ENCODE measurements at regions not wholly inside any gene's neighbourhood (a gene's known extent, or its start where the extent isn't known, plus 50 kb on each side); places are given as distances from the start of the nearest gene placed in this dataset.
A peak's percentile ranks its signal among the peaks of the same experiment; 100 is the strongest.

GRCh38 chr7:155913719-155914118, 101.5 kb upstream of the SHH start:
- Histone ChIP-seq H3K27ac (no peak overlapping the region), H3K9me3 (peaks cover 19% of the 10 kb centered on the region; the same call in 2 of the 3 replicates), H3K4me1 (peaks cover 20% of the 10 kb centered on the region), H3K4me3 (no peak overlapping the region), H3K4me2 (no peak overlapping the region)
- 76% methylated on average over 6 of the region's 11 CpGs for WGBS (ENCODE audit: missing lambda C conversion rate)
- ChIA-PET CTCF (no interaction called here), POLR2A (no interaction called here)
- ATAC-seq: no peak
- no peak for DNase-seq (ENCODE audit: low read depth in 1 of 2, low spot score in 1 of 2)
- no peak for FAIRE-seq
- TF ChIP-seq FOSB (CRISPR knock-in tag; IDR thresholded peaks at IDR 0.05) (no peak), MAZ (IDR thresholded peaks at IDR 0.05; ENCODE audit: borderline replicate concordance, low read depth, low read length) (no peak), FOXS1 (CRISPR knock-in tag; IDR thresholded peaks at IDR 0.05) (no peak), BHLHE40 (IDR thresholded peaks at IDR 0.05; ENCODE audit: low read depth, low read length) (no peak), E2F6 (IDR thresholded peaks at IDR 0.05; ENCODE audit: borderline replicate concordance, low read depth) (no peak)

GRCh38 chr7:155913291-155913690, 101.0 kb upstream of the SHH start:
- Histone ChIP-seq H3K4me1 (peaks cover 17% of the 10 kb centered on the region), H3K4me3 (no peak overlapping the region), H3K9me3 (peaks cover 19% of the 10 kb centered on the region; the same call in 2 of the 3 replicates), H3K4me2 (no peak overlapping the region), H3K27ac (no peak overlapping the region)
- ChIA-PET CTCF (interaction anchor here (0.6 kb wide), 1 partner anchor 74 kb away, joined by 3 read pairs; no protein-coding TSS in a partner anchor), POLR2A (no interaction called here)
- no peak for DNase-seq (ENCODE audit: low read depth in 1 of 2, low spot score in 1 of 2)
- whole genome bisulfite sequencing (ENCODE audit: missing lambda C conversion rate): 86% methylated on average over 7 of the region's 7 CpGs
- no peak for TF ChIP-seq JUNB (IDR thresholded peaks at IDR 0.05)
- TF ChIP-seq CBX2 (IDR thresholded peaks at IDR 0.05; ENCODE audit: borderline replicate concordance, low read depth): no peak
- TF ChIP-seq KDM1A (IDR thresholded peaks at IDR 0.05; ENCODE audit: low read depth): no peak
- no peak for FAIRE-seq
- ATAC-seq: no peak

GRCh38 chr7:155911471-155912105, 99.3 kb upstream of the SHH start:
- ChIA-PET CTCF (interaction anchor here (1.6 kb wide), 1 partner anchor 11 kb away, joined by 4 read pairs; no protein-coding TSS in a partner anchor), POLR2A (no interaction called here)
- ATAC-seq (no peak), DNase-seq (ENCODE audit: low read depth in 1 of 2, low spot score in 1 of 2) (no peak), FAIRE-seq (no peak)
- H3K9me3 ChIP-seq: peaks cover 19% of the 10 kb centered on the region; the same call in 2 of the 3 replicates
- 66% methylated on average over 8 of the region's 8 CpGs for WGBS (ENCODE audit: missing lambda C conversion rate)
- TF ChIP-seq CBX8 (IDR thresholded peaks at IDR 0.05): no peak
- H3K4me1 ChIP-seq: peaks cover 12% of the 10 kb centered on the region
- no peak overlapping the region for H3K4me3 ChIP-seq
- H3K4me2 ChIP-seq: no peak overlapping the region
- H3K27ac ChIP-seq: no peak overlapping the region

GRCh38 chr7:155908385-155908784, 96.1 kb upstream of the SHH start:
- FAIRE-seq: no peak
- TF ChIP-seq ZNF302 (CRISPR knock-in tag; IDR thresholded peaks at IDR 0.05) (no peak), CTCF (IDR thresholded peaks at IDR 0.05) (no peak), POLR2AphosphoS2 (conservative IDR thresholded peaks at IDR 0.05; ENCODE audit: low read length) (no peak), USF2 (IDR thresholded peaks at IDR 0.05) (no peak), NFE2L2 (conservative IDR thresholded peaks at IDR 0.05; ENCODE audit: low read length) (no peak), KDM5A (IDR thresholded peaks at IDR 0.05) (no peak), BHLHE40 (IDR thresholded peaks at IDR 0.05; ENCODE audit: low read depth, low read length) (no peak), HES2 (IDR thresholded peaks at IDR 0.05) (no peak), HMGXB4 (CRISPR knock-in tag; IDR thresholded peaks at IDR 0.05; ENCODE audit: borderline replicate concordance) (no peak), CEBPB (IDR thresholded peaks at IDR 0.05) (no peak), CHD2 (IDR thresholded peaks at IDR 0.05; ENCODE audit: low read length, partially characterized antibody) (no peak), MAFK (IDR thresholded peaks at IDR 0.05; ENCODE audit: partially characterized antibody) (no peak)
- Histone ChIP-seq H3K9me3 (peaks cover 19% of the 10 kb centered on the region; the same call in 2 of the 3 replicates), H3K4me1 (peaks cover 13% of the 10 kb centered on the region), H3K4me2 (no peak overlapping the region), H3K4me3 (no peak overlapping the region), H3K27ac (peak overlapping the region; percentile 33 to 69; a peak in 4 of 6 replicates)
- POLR2A ChIA-PET: no interaction called here
- 75% methylated on average over 9 of the region's 9 CpGs for WGBS (ENCODE audit: missing lambda C conversion rate)
- CTCF ChIA-PET: interaction anchor here (0.8 kb wide), 1 partner anchor 95 kb away, joined by 3 read pairs; no protein-coding TSS in a partner anchor
- DNase-seq (ENCODE audit: low read depth in 1 of 2, low spot score in 1 of 2): no peak
- ATAC-seq: no peak
